NCI-H1105 treated with DMSO at 0.1 percent for 48 hours (cell line): ENCODE measurements at regions not wholly inside any gene's neighbourhood (a gene's known extent, or its start where the extent isn't known, plus 50 kb on each side); places are given as distances from the start of the nearest gene placed in this dataset.
A peak's percentile ranks its signal among the peaks of the same experiment; 100 is the strongest.
"Not testable (repeated sequence)": the region's sequence is repeated elsewhere in the genome, so short reads cannot be mapped to it uniquely, and the experiment has no call there.

ENCODE experiments used
- DNase-seq: peaks from one replicate; lab custom pipeline; 2025; lab: John Stamatoyannopoulos, UW

- DNase-seq: not testable (repeated sequence)
These were observed 217.6 kb upstream of the ISL1 start for GRCh38 chr5:51165621-51166020.

GRCh38 chr5:51172903-51173626 is 210.2 kb upstream of the ISL1 start:
- DNase-seq: no peak

GRCh38 chr5:51181208-51181894 is 201.9 kb upstream of the ISL1 start:
- no peak for DNase-seq

- DNase-seq: no peak
These were observed 197.4 kb upstream of the ISL1 start for GRCh38 chr5:51185850-51186329.

GRCh38 chr5:51188001-51188591 is 195.2 kb upstream of the ISL1 start:
- no peak for DNase-seq

GRCh38 chr5:51194671-51195070 is 188.6 kb upstream of the ISL1 start:
- DNase-seq: peak; percentile 55

- DNase-seq: no peak
These were observed 182.2 kb upstream of the ISL1 start for GRCh38 chr5:51201024-51201423.

- DNase-seq: no peak
These were observed 181.5 kb upstream of the ISL1 start for GRCh38 chr5:51201708-51202107.

- DNase-seq: peak; percentile 14
These were observed 181.1 kb upstream of the ISL1 start for GRCh38 chr5:51202161-51202560.

- no peak for DNase-seq
These were observed 179.7 kb upstream of the ISL1 start for GRCh38 chr5:51203598-51203997.

- DNase-seq: no peak
These were observed 175.0 kb upstream of the ISL1 start for GRCh38 chr5:51208296-51208695.

- DNase-seq: no peak
These were observed 168.5 kb upstream of the ISL1 start for GRCh38 chr5:51214746-51215145.

- DNase-seq: peak; percentile 85
These were observed 157.2 kb upstream of the ISL1 start for GRCh38 chr5:51225789-51226742.

GRCh38 chr5:51227963-51228470 is 155.2 kb upstream of the ISL1 start:
- DNase-seq: no peak

GRCh38 chr5:51230336-51230735 is 152.9 kb upstream of the ISL1 start:
- no peak for DNase-seq

GRCh38 chr5:51242456-51242855 is 140.8 kb upstream of the ISL1 start:
- no peak for DNase-seq

- DNase-seq: not testable (repeated sequence)
These were observed 132.3 kb upstream of the ISL1 start for GRCh38 chr5:51250957-51251356.

- no peak for DNase-seq
These were observed 112.0 kb upstream of the ISL1 start for GRCh38 chr5:51271261-51271660.

- DNase-seq: no peak
These were observed 110.2 kb upstream of the ISL1 start for GRCh38 chr5:51273021-51273420.

- DNase-seq: no peak
These were observed 109.4 kb upstream of the ISL1 start for GRCh38 chr5:51273871-51274270.

- no peak for DNase-seq
These were observed 107.8 kb upstream of the ISL1 start for GRCh38 chr5:51275428-51275827.

GRCh38 chr5:51276250-51276649 is 107.0 kb upstream of the ISL1 start:
- no peak for DNase-seq
